ENCODE measurements at regions not wholly inside any gene's neighbourhood (a gene's known extent, or its start where the extent isn't known, plus 50 kb on each side); places are given as distances from the start of the nearest gene placed in this dataset.

DNA sequence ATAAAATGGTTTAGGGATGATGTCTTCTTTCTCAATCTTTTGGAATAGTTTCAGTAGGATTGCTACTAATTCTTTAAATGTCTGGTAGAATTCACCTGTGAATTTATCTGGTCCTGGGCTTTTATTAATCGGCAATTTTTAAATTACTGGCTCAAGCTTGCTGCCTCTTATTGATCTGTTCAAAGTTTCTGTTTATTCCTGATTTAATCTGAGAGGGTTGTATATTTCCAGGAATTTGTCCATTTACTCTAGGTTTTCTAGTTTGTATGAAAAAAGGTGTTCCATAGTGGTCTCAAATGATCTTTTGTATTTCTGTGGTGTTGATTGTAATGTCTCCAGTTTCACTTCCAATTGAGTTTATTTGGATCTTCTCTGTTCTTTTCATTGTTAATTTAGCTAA, 617.8 kb downstream of the LTN1 start:
- Histone ChIP-seq H4K20me1 (ENCODE audit: low read depth) (no peaks in the 10 kb centered on the region), H3K4me2 (no peak overlapping the region), H3K9me3 (ENCODE audit: low read depth) (no peaks in the 10 kb centered on the region), H3K9ac (no peak overlapping the region), H3K79me2 (ENCODE audit: low read depth) (no peaks in the 10 kb centered on the region), H3K4me3 (no peak overlapping the region), H2AFZ (replicated peaks) (no peak overlapping the region), H3K36me3 (no peaks in the 10 kb centered on the region), H3K4me1 (no peaks in the 10 kb centered on the region), H3K27ac (no peak overlapping the region), H3K27me3 (no peaks in the 10 kb centered on the region), H3F3A (ENCODE audit: low read depth) (no peaks in the 10 kb centered on the region)
- Mint-ChIP-seq H3K9me3 (peaks cover 5% of the 10 kb centered on the region), H3K36me3 (no peaks in the 10 kb centered on the region), H3K4me3 (no peak overlapping the region), H3K27me3 (ENCODE audit: insufficient read depth, low read depth) (no peaks in the 10 kb centered on the region), H3K27ac (no peak overlapping the region), H3K4me1 (no peaks in the 10 kb centered on the region)
- DNase-seq (ENCODE audit: low spot score) = no peak
- TF ChIP-seq EZH2phosphoT487 (IDR thresholded peaks at IDR 0.05) (no peak), EZH2 (IDR thresholded peaks at IDR 0.05) (no peak)
- TF ChIP-seq, protein P1, sequence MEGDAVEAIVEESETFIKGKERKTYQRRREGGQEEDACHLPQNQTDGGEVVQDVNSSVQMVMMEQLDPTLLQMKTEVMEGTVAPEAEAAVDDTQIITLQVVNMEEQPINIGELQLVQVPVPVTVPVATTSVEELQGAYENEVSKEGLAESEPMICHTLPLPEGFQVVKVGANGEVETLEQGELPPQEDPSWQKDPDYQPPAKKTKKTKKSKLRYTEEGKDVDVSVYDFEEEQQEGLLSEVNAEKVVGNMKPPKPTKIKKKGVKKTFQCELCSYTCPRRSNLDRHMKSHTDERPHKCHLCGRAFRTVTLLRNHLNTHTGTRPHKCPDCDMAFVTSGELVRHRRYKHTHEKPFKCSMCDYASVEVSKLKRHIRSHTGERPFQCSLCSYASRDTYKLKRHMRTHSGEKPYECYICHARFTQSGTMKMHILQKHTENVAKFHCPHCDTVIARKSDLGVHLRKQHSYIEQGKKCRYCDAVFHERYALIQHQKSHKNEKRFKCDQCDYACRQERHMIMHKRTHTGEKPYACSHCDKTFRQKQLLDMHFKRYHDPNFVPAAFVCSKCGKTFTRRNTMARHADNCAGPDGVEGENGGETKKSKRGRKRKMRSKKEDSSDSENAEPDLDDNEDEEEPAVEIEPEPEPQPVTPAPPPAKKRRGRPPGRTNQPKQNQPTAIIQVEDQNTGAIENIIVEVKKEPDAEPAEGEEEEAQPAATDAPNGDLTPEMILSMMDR (IDR thresholded peaks at IDR 0.05) = no peak

DNA sequence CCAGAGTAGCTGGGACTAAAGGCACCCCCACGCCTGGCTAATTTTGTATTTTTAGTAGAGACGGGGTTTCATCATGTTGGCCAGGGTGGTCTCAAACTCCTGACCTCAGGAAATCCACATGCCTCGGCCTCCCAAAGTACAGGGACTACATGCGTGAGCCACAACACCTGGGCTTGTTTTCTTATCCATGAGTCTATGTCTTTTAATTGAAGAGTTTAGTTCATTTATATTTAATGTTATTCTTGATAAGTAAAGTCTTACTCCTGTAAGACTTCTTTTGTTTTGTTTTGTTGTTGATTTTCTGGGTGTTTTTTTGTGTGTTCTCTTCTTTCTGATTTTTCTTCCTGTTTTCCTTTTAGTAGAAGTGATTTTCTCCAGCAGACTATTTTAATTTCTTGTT, 621.0 kb downstream of the LTN1 start:
- no peak for DNase-seq (ENCODE audit: low spot score)
- H3K36me3 ChIP-seq = no peaks in the 10 kb centered on the region
- Mint-ChIP-seq H3K4me3 (no peak overlapping the region), H3K27ac (no peak overlapping the region), H3K27me3 (ENCODE audit: insufficient read depth, low read depth) (no peaks in the 10 kb centered on the region), H3K4me1 (no peaks in the 10 kb centered on the region), H3K9me3 (peaks cover 5% of the 10 kb centered on the region), H3K36me3 (no peaks in the 10 kb centered on the region)
- H3K4me1 ChIP-seq = no peaks in the 10 kb centered on the region
- no peaks in the 10 kb centered on the region for H4K20me1 ChIP-seq (ENCODE audit: low read depth)
- H3K9ac ChIP-seq = no peak overlapping the region
- no peak overlapping the region for H3K4me2 ChIP-seq
- H2AFZ ChIP-seq (replicated peaks) = no peak overlapping the region
- no peaks in the 10 kb centered on the region for H3K9me3 ChIP-seq (ENCODE audit: low read depth)
- H3F3A ChIP-seq (ENCODE audit: low read depth) = no peaks in the 10 kb centered on the region
- no peaks in the 10 kb centered on the region for H3K79me2 ChIP-seq (ENCODE audit: low read depth)
- H3K27me3 ChIP-seq = no peaks in the 10 kb centered on the region
- TF ChIP-seq, protein P1 (IDR thresholded peaks at IDR 0.05) = no peak
- TF ChIP-seq EZH2 (IDR thresholded peaks at IDR 0.05) (no peak), EZH2phosphoT487 (IDR thresholded peaks at IDR 0.05) (no peak)
- H3K4me3 ChIP-seq = no peak overlapping the region
- no peak overlapping the region for H3K27ac ChIP-seq

DNA sequence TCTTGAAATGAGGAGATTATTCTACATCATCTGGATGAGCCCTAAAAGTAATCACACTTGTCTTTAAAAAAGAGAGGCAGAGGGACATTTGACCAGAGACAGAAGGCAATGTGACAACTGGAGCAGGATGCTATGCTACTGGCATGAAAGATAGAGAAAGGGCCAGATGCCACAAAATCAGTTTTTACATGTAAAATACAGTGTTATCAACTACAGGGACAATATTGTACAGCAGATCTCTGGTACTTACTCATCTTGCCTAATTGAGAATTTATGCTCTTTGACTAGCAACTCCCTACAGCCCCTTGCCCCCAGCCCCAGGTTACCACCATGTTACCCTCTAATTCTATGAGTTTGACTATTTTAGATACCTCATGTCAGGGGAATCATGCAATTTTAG, 633.4 kb downstream of the LTN1 start:
- H4K20me1 ChIP-seq (ENCODE audit: low read depth) = no peaks in the 10 kb centered on the region
- Mint-ChIP-seq H3K27me3 (ENCODE audit: insufficient read depth, low read depth) (no peaks in the 10 kb centered on the region), H3K4me3 (no peak overlapping the region), H3K4me1 (no peaks in the 10 kb centered on the region), H3K36me3 (no peaks in the 10 kb centered on the region), H3K27ac (no peak overlapping the region), H3K9me3 (no peaks in the 10 kb centered on the region)
- no peak overlapping the region for H3K27ac ChIP-seq
- H3K4me2 ChIP-seq = no peak overlapping the region
- no peaks in the 10 kb centered on the region for H3K4me1 ChIP-seq
- no peaks in the 10 kb centered on the region for H3F3A ChIP-seq (ENCODE audit: low read depth)
- H3K36me3 ChIP-seq = no peaks in the 10 kb centered on the region
- no peak overlapping the region for H3K9ac ChIP-seq
- no peak for DNase-seq (ENCODE audit: low spot score)
- TF ChIP-seq EZH2 (IDR thresholded peaks at IDR 0.05) (no peak), EZH2phosphoT487 (IDR thresholded peaks at IDR 0.05) (no peak)
- TF ChIP-seq, protein P1 (IDR thresholded peaks at IDR 0.05) = no peak
- no peak overlapping the region for H2AFZ ChIP-seq (replicated peaks)
- H3K79me2 ChIP-seq (ENCODE audit: low read depth) = no peaks in the 10 kb centered on the region
- no peaks in the 10 kb centered on the region for H3K27me3 ChIP-seq
- no peak overlapping the region for H3K4me3 ChIP-seq
- H3K9me3 ChIP-seq (ENCODE audit: low read depth) = no peaks in the 10 kb centered on the region

DNA sequence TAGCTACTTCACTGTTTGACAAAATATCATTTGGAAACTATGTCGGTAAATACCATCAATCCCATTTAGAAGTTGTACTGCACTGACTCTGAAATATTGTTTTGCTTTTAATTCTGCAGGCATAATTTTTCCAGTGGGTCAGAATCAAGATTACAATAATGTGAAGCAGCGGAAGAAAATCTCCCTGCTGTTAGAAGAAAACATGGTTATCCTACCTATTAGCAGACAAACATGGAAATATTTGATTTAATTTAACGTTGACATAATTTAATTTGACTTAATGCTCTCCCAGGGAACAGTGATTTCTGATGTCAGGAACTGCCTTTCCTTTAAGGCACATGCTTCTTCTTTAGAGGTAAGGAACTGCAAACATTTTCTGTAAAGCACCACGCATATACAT, 634.0 kb downstream of the LTN1 start:
- no peak overlapping the region for H3K27ac ChIP-seq
- Mint-ChIP-seq H3K36me3 (no peaks in the 10 kb centered on the region), H3K27me3 (ENCODE audit: insufficient read depth, low read depth) (no peaks in the 10 kb centered on the region), H3K4me1 (no peaks in the 10 kb centered on the region), H3K4me3 (no peak overlapping the region), H3K27ac (no peak overlapping the region), H3K9me3 (no peaks in the 10 kb centered on the region)
- H3K4me3 ChIP-seq = no peak overlapping the region
- DNase-seq (ENCODE audit: low spot score) = no peak
- H3F3A ChIP-seq (ENCODE audit: low read depth) = no peaks in the 10 kb centered on the region
- no peaks in the 10 kb centered on the region for H3K79me2 ChIP-seq (ENCODE audit: low read depth)
- no peak overlapping the region for H3K9ac ChIP-seq
- no peaks in the 10 kb centered on the region for H3K4me1 ChIP-seq
- H4K20me1 ChIP-seq (ENCODE audit: low read depth) = no peaks in the 10 kb centered on the region
- no peaks in the 10 kb centered on the region for H3K36me3 ChIP-seq
- no peak overlapping the region for H3K4me2 ChIP-seq
- TF ChIP-seq EZH2phosphoT487 (IDR thresholded peaks at IDR 0.05) (no peak), EZH2 (IDR thresholded peaks at IDR 0.05) (no peak)
- TF ChIP-seq, protein P1 (IDR thresholded peaks at IDR 0.05) = no peak
- no peaks in the 10 kb centered on the region for H3K27me3 ChIP-seq
- H3K9me3 ChIP-seq (ENCODE audit: low read depth) = no peaks in the 10 kb centered on the region
- no peak overlapping the region for H2AFZ ChIP-seq (replicated peaks)
